ENCODE measurements at regions not wholly inside any gene's neighbourhood (a gene's known extent, or its start where the extent isn't known, plus 50 kb on each side); places are given as distances from the start of the nearest gene placed in this dataset.

GRCh38 chr2:121919803-121920202 is 164.4 kb downstream of the TSN start:
- Histone ChIP-seq H3K36me3 (no peaks in the 10 kb centered on the region), H3K4me3 (no peak overlapping the region), H3K9me3 (no peaks in the 10 kb centered on the region), H3K27me3 (no peaks in the 10 kb centered on the region), H3K27ac (no peak overlapping the region), H3K4me1 (no peaks in the 10 kb centered on the region)
- no peak for DNase-seq
- TF ChIP-seq POLR2A (IDR thresholded peaks at IDR 0.05) (no peak), CTCF (IDR thresholded peaks at IDR 0.05) (no peak)

- TF ChIP-seq CTCF (IDR thresholded peaks at IDR 0.05) (no peak), POLR2A (IDR thresholded peaks at IDR 0.05) (no peak)
- Histone ChIP-seq H3K27me3 (no peaks in the 10 kb centered on the region), H3K9me3 (no peaks in the 10 kb centered on the region), H3K36me3 (no peaks in the 10 kb centered on the region), H3K27ac (no peak overlapping the region), H3K4me3 (no peak overlapping the region), H3K4me1 (no peaks in the 10 kb centered on the region)
- DNase-seq: no peak
Measured at GRCh38 chr2:121925466-121925865, 170.0 kb downstream of the TSN start.

GRCh38 chr2:121943285-121943684 is 187.8 kb downstream of the TSN start:
- Histone ChIP-seq H3K27me3 (no peaks in the 10 kb centered on the region), H3K4me3 (no peak overlapping the region), H3K9me3 (no peaks in the 10 kb centered on the region), H3K4me1 (no peaks in the 10 kb centered on the region), H3K36me3 (no peaks in the 10 kb centered on the region), H3K27ac (no peak overlapping the region)
- no peak for TF ChIP-seq CTCF (IDR thresholded peaks at IDR 0.05)
- no peak for TF ChIP-seq POLR2A (IDR thresholded peaks at IDR 0.05)
- DNase-seq: no peak

- Histone ChIP-seq H3K4me3 (no peak overlapping the region), H3K9me3 (no peaks in the 10 kb centered on the region), H3K4me1 (no peaks in the 10 kb centered on the region), H3K36me3 (no peaks in the 10 kb centered on the region), H3K27ac (no peak overlapping the region), H3K27me3 (no peaks in the 10 kb centered on the region)
- DNase-seq: no peak
- TF ChIP-seq POLR2A (IDR thresholded peaks at IDR 0.05) (no peak), CTCF (IDR thresholded peaks at IDR 0.05) (no peak)
Measured at GRCh38 chr2:121944072-121944831, 188.8 kb downstream of the TSN start.

- TF ChIP-seq CTCF (IDR thresholded peaks at IDR 0.05): no peak
- no peak for TF ChIP-seq POLR2A (IDR thresholded peaks at IDR 0.05)
- Histone ChIP-seq H3K4me3 (no peak overlapping the region), H3K27me3 (no peaks in the 10 kb centered on the region), H3K4me1 (no peaks in the 10 kb centered on the region), H3K9me3 (no peaks in the 10 kb centered on the region), H3K27ac (no peak overlapping the region), H3K36me3 (no peaks in the 10 kb centered on the region)
- DNase-seq: no peak
Measured at GRCh38 chr2:121947674-121948073, 192.2 kb downstream of the TSN start.

Measured in Peyer's patch (tissue), 4 donors.